Non-pigmented ciliary epithelial cell (primary cell): ENCODE measurements at regions not wholly inside any gene's neighbourhood (a gene's known extent, or its start where the extent isn't known, plus 50 kb on each side); places are given as distances from the start of the nearest gene placed in this dataset.

Source experiments
- DNase-seq: peaks from one replicate; pipeline ENCODE4 v3.0.0-alpha.2; 2010; ENCODE audit warnings: low read depth

- peak; percentile 19 for DNase-seq
Observed at GRCh38 chr4:175127314-175127713, 209.2 kb downstream of the ADAM29 start.

GRCh38 chr4:175129797-175130196, 211.6 kb downstream of the ADAM29 start:
- DNase-seq, result no peak

- no peak for DNase-seq
Observed at GRCh38 chr4:175139205-175139604, 221.0 kb downstream of the ADAM29 start.

GRCh38 chr4:175143116-175143515, 225.0 kb downstream of the ADAM29 start:
- no peak for DNase-seq

- no peak for DNase-seq
Observed at GRCh38 chr4:175146799-175147198, 228.6 kb downstream of the ADAM29 start.

- DNase-seq, result no peak
Observed at GRCh38 chr4:175147233-175147632, 229.1 kb downstream of the ADAM29 start.

GRCh38 chr4:175166020-175166419, 247.9 kb downstream of the ADAM29 start:
- no peak for DNase-seq

- DNase-seq, result no peak
Observed at GRCh38 chr4:175176710-175177109, 258.6 kb downstream of the ADAM29 start.

- DNase-seq, result no peak
Observed at GRCh38 chr4:175190654-175191053, 272.5 kb downstream of the ADAM29 start.

- no peak for DNase-seq
Observed at GRCh38 chr4:175198056-175198455, 279.9 kb downstream of the ADAM29 start.

- DNase-seq, result no peak
Observed at GRCh38 chr4:175215208-175215607, 297.1 kb downstream of the ADAM29 start.

- no peak for DNase-seq
Observed at GRCh38 chr4:175215657-175216056, 297.5 kb downstream of the ADAM29 start.

GRCh38 chr4:175229154-175229553, 311.0 kb downstream of the ADAM29 start:
- no peak for DNase-seq

- no peak for DNase-seq
Observed at GRCh38 chr4:175234162-175234561, 316.0 kb downstream of the ADAM29 start.

GRCh38 chr4:175238827-175239517, 320.8 kb downstream of the ADAM29 start:
- no peak for DNase-seq

- peak; percentile 22 for DNase-seq
Observed at GRCh38 chr4:175246941-175247340, 328.8 kb downstream of the ADAM29 start.

- no peak for DNase-seq
Observed at GRCh38 chr4:175252642-175253041, 334.5 kb downstream of the ADAM29 start.

- DNase-seq, result no peak
Observed at GRCh38 chr4:175253184-175253902, 335.2 kb downstream of the ADAM29 start.

GRCh38 chr4:175263537-175263936, 345.4 kb downstream of the ADAM29 start:
- no peak for DNase-seq

- DNase-seq, result no peak
Observed at GRCh38 chr4:175271010-175271630, 353.0 kb downstream of the ADAM29 start.

GRCh38 chr4:175273995-175274753, 356.0 kb downstream of the ADAM29 start:
- DNase-seq, result no peak

- no peak for DNase-seq
Observed at GRCh38 chr4:175277816-175278215, 359.7 kb downstream of the ADAM29 start.
